OCI-LY1 (cell line): ENCODE measurements at regions not wholly inside any gene's neighbourhood (a gene's known extent, or its start where the extent isn't known, plus 50 kb on each side); places are given as distances from the start of the nearest gene placed in this dataset.

Source experiments
- H2AFZ ChIP-seq: fragments of 200-600 bp; sonication (generic), shearing (Covaris generic); 2 replicates; pipeline ENCODE4 v1.6.0; 2014; ENCODE audit warnings: antibody characterized with exemption, mild to moderate bottlenecking, low read length
- H3F3A ChIP-seq: fragments of 200-600 bp; sonication (generic), shearing (Covaris generic); 2 replicates; pipeline ENCODE4 v1.6.0; 2014; ENCODE audit warnings: mild to moderate bottlenecking, antibody characterized with exemption, low read length, moderate library complexity; ENCODE audit not compliant: insufficient read depth
- H3K27ac ChIP-seq: fragments of 200-600 bp; sonication (generic); 2 replicates; pipeline ENCODE4 v1.5.1; 2014; ENCODE audit warnings: low read length, mixed run types, mild to moderate bottlenecking, low read depth; ENCODE audit not compliant: poor library complexity, severe bottlenecking
- H3K27me3 ChIP-seq: fragments of 200-600 bp; sonication (generic); 2 replicates; pipeline ENCODE4 v1.6.0; 2014; ENCODE audit warnings: antibody characterized with exemption, mild to moderate bottlenecking, low read length, moderate library complexity; ENCODE audit not compliant: insufficient read depth
- H3K36me3 ChIP-seq: fragments of 200-600 bp; sonication (generic); 2 replicates; pipeline ENCODE4 v1.6.1; 2014; ENCODE audit warnings: mild to moderate bottlenecking, antibody characterized with exemption, low read length, moderate library complexity, mixed read lengths; ENCODE audit not compliant: insufficient read depth
- H3K4me1 ChIP-seq: fragments of 200-600 bp; sonication (generic); 2 replicates; pipeline ENCODE4 v1.5.1; 2014; ENCODE audit warnings: mild to moderate bottlenecking, low read length, moderate library complexity; ENCODE audit not compliant: insufficient read depth, severe bottlenecking
- H3K4me2 ChIP-seq: fragments of 200-600 bp; sonication (generic), shearing (Covaris generic); 2 replicates; pipeline ENCODE4 v1.6.1; 2014; ENCODE audit warnings: low read length
- H3K4me3 ChIP-seq: fragments of 200-600 bp; sonication (generic); 2 replicates; pipeline ENCODE4 v1.5.1; 2014; ENCODE audit warnings: low read length, low read depth, mild to moderate bottlenecking, mixed read lengths; ENCODE audit not compliant: poor library complexity, severe bottlenecking
- H3K79me2 ChIP-seq: fragments of 200-600 bp; shearing (Covaris generic); 2 replicates; pipeline ENCODE4 v1.6.1; 2016; ENCODE audit warnings: mixed run types, low read length, mixed read lengths; ENCODE audit not compliant: insufficient read depth
- H3K9ac ChIP-seq: fragments of 200-600 bp; sonication (generic), shearing (Covaris generic); 2 replicates; pipeline ENCODE4 v1.6.1; 2014; ENCODE audit warnings: mild to moderate bottlenecking, low read length, mixed read lengths
- H3K9me2 ChIP-seq: fragments of 200-600 bp; sonication (generic), shearing (Covaris generic); 2 replicates; pipeline ENCODE4 v1.6.1; 2014; ENCODE audit warnings: low read depth, mild to moderate bottlenecking, low read length, mixed read lengths
- H3K9me3 ChIP-seq: fragments of 200-600 bp; shearing (Covaris generic); 2 replicates; pipeline ENCODE4 v1.6.1; 2014; ENCODE audit warnings: low read length, mixed read lengths
- H4K20me1 ChIP-seq: fragments of 200-600 bp; sonication (generic), shearing (Covaris generic); 2 replicates; pipeline ENCODE4 v1.6.0; 2016; ENCODE audit warnings: mild to moderate bottlenecking, low read length; ENCODE audit not compliant: insufficient read depth
- CTCF ChIP-seq: fragments of 200-600 bp; sonication (generic), shearing (Covaris generic); IDR thresholded peaks from 2 replicates; pipeline ENCODE4 v1.5.1; 2017; ENCODE audit warnings: mild to moderate bottlenecking, antibody characterized with exemption, low read length, moderate library complexity, mixed read lengths
- EZH2 ChIP-seq: fragments of 200-600 bp; sonication (generic), shearing (Covaris generic); IDR thresholded peaks from 2 replicates; pipeline ENCODE4 v1.8.0; 2017; ENCODE audit warnings: borderline replicate concordance, mixed run types, mild to moderate bottlenecking, antibody characterized with exemption, low read length, moderate library complexity, mixed read lengths

DNA sequence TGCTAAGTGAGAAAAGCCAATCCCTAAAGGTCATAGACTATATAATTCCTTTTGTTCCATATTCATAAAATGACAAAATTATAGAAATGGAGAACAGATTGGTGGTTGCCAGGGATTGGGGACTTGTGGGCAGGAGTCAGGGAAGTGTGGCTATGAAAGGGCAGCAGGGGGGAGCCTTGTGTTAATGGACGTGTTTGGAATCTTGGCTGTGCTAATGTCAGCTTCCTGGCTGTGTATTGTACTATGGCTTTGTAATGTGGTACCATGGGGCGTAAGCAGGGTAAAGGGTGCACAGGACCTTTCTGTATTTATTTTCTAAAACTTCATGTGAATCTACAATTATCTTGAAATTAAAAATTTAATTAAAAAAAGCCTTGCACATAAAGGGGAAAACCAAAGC, 248.5 kb downstream of the UQCRFS1 start:
- TF ChIP-seq EZH2 (no peak), CTCF (no peak)
- Histone ChIP-seq H3K4me2 (no peak overlapping the region), H3K27ac (no peak overlapping the region), H3K9me3 (no peaks in the 10 kb centered on the region), H3K27me3 (no peaks in the 10 kb centered on the region), H3K4me3 (no peak overlapping the region), H3F3A (no peaks in the 10 kb centered on the region), H3K79me2 (no peaks in the 10 kb centered on the region; the same call in 1 of the 2 replicates), H3K9ac (no peak overlapping the region), H3K4me1 (no peaks in the 10 kb centered on the region), H4K20me1 (no peaks in the 10 kb centered on the region), H3K9me2 (no peaks in the 10 kb centered on the region), H3K36me3 (no peaks in the 10 kb centered on the region), H2AFZ (no peak overlapping the region)

DNA sequence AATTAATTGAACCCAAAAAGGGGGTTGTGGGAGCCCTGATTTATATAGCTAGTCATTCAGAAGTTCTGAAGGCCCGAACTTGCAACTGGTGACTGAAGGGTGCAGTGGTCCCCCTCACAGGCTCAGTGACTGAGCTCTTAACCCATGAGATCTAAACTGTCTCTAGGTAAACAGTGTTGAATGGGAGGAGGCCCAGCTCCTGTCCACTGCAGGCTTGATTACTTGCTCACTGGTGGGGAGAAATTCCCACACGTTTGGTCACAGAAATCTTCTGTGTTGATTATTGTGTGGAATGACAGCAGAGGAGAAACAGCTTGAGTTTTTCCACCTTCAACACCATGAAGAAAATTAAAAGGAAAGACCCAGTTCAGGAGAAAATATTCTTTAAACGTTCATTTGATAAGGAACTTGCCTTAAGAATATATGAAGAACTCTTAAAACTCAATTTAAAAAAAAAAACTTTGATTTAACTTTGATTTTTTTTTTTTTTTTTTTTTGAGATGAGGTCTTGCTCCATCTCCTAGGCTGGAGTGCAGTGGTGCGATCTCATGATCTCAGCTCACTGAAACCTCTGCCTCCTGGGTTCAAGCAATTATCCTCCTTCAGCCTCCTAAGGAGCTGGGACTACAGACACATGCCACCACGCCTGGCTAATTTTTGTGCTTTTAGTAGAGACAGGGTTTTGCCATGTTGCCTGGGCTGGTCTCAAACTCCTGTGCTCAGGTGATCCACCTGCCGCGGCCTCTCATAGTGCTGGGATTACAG, 249.3 kb downstream of the UQCRFS1 start:
- TF ChIP-seq CTCF (no peak), EZH2 (no peak)
- Histone ChIP-seq H3K9me2 (no peaks in the 10 kb centered on the region), H3K4me3 (no peak overlapping the region), H3K36me3 (no peaks in the 10 kb centered on the region), H3K27ac (no peak overlapping the region), H4K20me1 (no peaks in the 10 kb centered on the region), H3K9ac (no peak overlapping the region), H3K27me3 (no peaks in the 10 kb centered on the region), H3F3A (no peaks in the 10 kb centered on the region), H3K4me2 (no peak overlapping the region), H3K79me2 (no peaks in the 10 kb centered on the region; the same call in 1 of the 2 replicates), H3K9me3 (no peaks in the 10 kb centered on the region), H3K4me1 (no peaks in the 10 kb centered on the region), H2AFZ (no peak overlapping the region)

DNA sequence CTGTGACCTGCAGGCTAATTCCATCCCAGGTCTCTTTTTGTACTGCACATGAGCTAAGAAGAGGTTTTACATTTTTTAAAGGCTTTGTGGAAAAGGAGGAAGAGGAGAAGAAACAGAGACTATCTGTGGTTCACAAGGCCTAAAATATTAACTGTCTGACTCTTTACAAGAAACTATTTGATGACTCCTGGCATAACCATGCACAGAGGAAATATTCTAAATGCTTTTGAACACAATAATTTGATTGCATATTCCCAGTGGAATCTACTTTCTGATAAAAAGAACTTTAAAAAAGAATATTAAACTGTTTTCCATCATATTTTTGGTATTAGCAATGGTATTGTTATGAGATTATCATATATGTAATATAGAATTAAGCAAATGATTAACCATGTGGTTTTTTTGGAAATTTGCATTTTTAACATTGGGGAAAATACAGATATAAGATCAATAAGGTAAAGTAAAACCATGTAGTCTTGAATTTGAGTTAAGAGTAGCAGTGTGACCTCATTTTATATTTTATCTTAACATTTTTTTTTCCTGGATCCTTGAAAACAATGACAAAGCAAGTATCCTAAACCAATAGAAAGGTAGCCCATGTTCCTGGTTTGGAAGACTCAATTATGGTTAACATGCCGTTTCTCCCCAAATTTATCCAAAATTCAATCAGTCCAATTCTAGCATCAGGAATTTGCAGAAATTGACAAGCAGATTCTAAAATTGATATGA, 251.0 kb downstream of the UQCRFS1 start:
- Histone ChIP-seq H3K27ac (no peak overlapping the region), H3K9me3 (no peaks in the 10 kb centered on the region), H3K9me2 (no peaks in the 10 kb centered on the region), H2AFZ (no peak overlapping the region), H3K4me2 (no peak overlapping the region), H3F3A (no peaks in the 10 kb centered on the region), H3K4me1 (no peaks in the 10 kb centered on the region), H3K9ac (no peak overlapping the region), H3K36me3 (no peaks in the 10 kb centered on the region), H3K27me3 (no peaks in the 10 kb centered on the region), H3K4me3 (no peak overlapping the region), H3K79me2 (no peaks in the 10 kb centered on the region; the same call in 1 of the 2 replicates), H4K20me1 (no peaks in the 10 kb centered on the region)
- TF ChIP-seq EZH2 (no peak), CTCF (no peak)
